PC-3 (cell line): ENCODE measurements at regions not wholly inside any gene's neighbourhood (a gene's known extent, or its start where the extent isn't known, plus 50 kb on each side); places are given as distances from the start of the nearest gene placed in this dataset.

Experiments used
- ATAC-seq: fragments of 200-7000 bp; cut with Tn5 transposase; 2 replicates; pipeline ENCODE4 v1.9.1; 2020; ENCODE audit warnings: mild to moderate bottlenecking, moderate library complexity
- BruUV-seq: library from RNA; stranded (reverse); fragments of 400-500 nt; replicated peaks from 2 replicates; lab custom pipeline; 2021; lab: Mats Ljungman, UMichigan
- CTCF ChIA-PET: fragments of 300-600 bp; sonication (Branson Sonifier 250); formaldehyde crosslinking; loops from one replicate; lab custom pipeline; 2022; ENCODE audit warnings: antibody characterized with exemption; lab: Charles Lee
- POLR2A ChIA-PET: fragments of 300-600 bp; sonication (Branson Sonifier 250); formaldehyde crosslinking; loops from one replicate; lab custom pipeline; 2022; ENCODE audit warnings: antibody characterized with exemption; ENCODE audit not compliant: unreplicated experiment; lab: Charles Lee
- DNase-seq: peaks from one replicate; pipeline ENCODE4 v3.0.0-alpha.2; 2015
- H2AFZ ChIP-seq: fragments of 300-600 bp; sonication (generic); 2 replicates; pipeline ENCODE4 v1.6.0; 2016; ENCODE audit warnings: antibody characterized with exemption, low read length
- H3F3A ChIP-seq: fragments of 300-600 bp; sonication (generic); one replicate; pipeline ENCODE4 v1.6.0; 2017; ENCODE audit warnings: antibody characterized with exemption, low read length, control low read depth, mild to moderate bottlenecking; ENCODE audit not compliant: unreplicated experiment
- H3K27ac ChIP-seq: fragments of 300-600 bp; sonication (generic); 2 replicates; pipeline ENCODE4 v1.5.1; 2016; ENCODE audit warnings: mild to moderate bottlenecking, low read length
- H3K27me3 ChIP-seq: fragments of 300-600 bp; sonication (generic); 2 replicates; pipeline ENCODE4 v1.6.1; 2016; ENCODE audit warnings: low read length, mixed read lengths
- H3K36me3 ChIP-seq: fragments of 300-600 bp; sonication (generic); 2 replicates; pipeline ENCODE4 v1.6.1; 2016; ENCODE audit warnings: low read depth, mixed run types, low read length, mixed read lengths
- H3K4me1 ChIP-seq: fragments of 300-600 bp; sonication (generic); 2 replicates; pipeline ENCODE4 v1.5.1; 2016; ENCODE audit warnings: low read length; ENCODE audit not compliant: insufficient read depth
- H3K4me2 ChIP-seq: fragments of 300-600 bp; sonication (generic); 2 replicates; pipeline ENCODE4 v1.6.0; 2016; ENCODE audit warnings: low read length
- H3K4me3 ChIP-seq: fragments of 300-600 bp; sonication (generic); 2 replicates; pipeline ENCODE4 v1.5.1; 2016; ENCODE audit warnings: mild to moderate bottlenecking, low read length, mixed read lengths
- H3K79me2 ChIP-seq: fragments of 300-600 bp; sonication (generic); 2 replicates; pipeline ENCODE4 v1.6.1; 2017; ENCODE audit warnings: low read length, mixed read lengths
- H3K9ac ChIP-seq: fragments of 300-600 bp; sonication (generic); 2 replicates; pipeline ENCODE4 v1.6.0; 2016; ENCODE audit warnings: mild to moderate bottlenecking, low read length
- H3K9me2 ChIP-seq: fragments of 300-600 bp; sonication (generic); replicated peaks from 2 replicates; pipeline ENCODE4 v1.6.1; 2016; ENCODE audit warnings: mixed run types, low read length, mixed read lengths
- H3K9me3 ChIP-seq: fragments of 300-600 bp; sonication (generic); 2 replicates; pipeline ENCODE4 v1.6.1; 2016; ENCODE audit warnings: low read length, mixed read lengths
- H4K20me1 ChIP-seq: fragments of 300-600 bp; sonication (generic); 2 replicates; pipeline ENCODE4 v1.6.1; 2016; ENCODE audit warnings: low read length, mixed read lengths
- EZH2 ChIP-seq: fragments of 300-600 bp; sonication (generic); IDR thresholded peaks from one replicate; pipeline ENCODE4 v1.6.1; 2017; ENCODE audit warnings: antibody characterized with exemption, mild to moderate bottlenecking, low read length; ENCODE audit not compliant: unreplicated experiment
- EZH2phosphoT487 ChIP-seq: fragments of 300-600 bp; sonication (generic); IDR thresholded peaks from 2 replicates; pipeline ENCODE4 v1.6.1; 2018; ENCODE audit warnings: mild to moderate bottlenecking, antibody characterized with exemption, low read length, borderline replicate concordance
- intact Hi-C: fragments of 100-400 bp; cut with micrococcal nuclease; formaldehyde crosslinking; loops from 2 replicates; pipeline ENCODE4 v1.9.0; 2023
- TF ChIP-seq, protein P1 (sequence below): fragments of 300-600 bp; sonication (generic); conservative IDR thresholded peaks from 2 replicates; pipeline ENCODE4 v1.5.1; 2017; ENCODE audit warnings: antibody characterized with exemption, low read depth, mild to moderate bottlenecking, low read length

DNA sequence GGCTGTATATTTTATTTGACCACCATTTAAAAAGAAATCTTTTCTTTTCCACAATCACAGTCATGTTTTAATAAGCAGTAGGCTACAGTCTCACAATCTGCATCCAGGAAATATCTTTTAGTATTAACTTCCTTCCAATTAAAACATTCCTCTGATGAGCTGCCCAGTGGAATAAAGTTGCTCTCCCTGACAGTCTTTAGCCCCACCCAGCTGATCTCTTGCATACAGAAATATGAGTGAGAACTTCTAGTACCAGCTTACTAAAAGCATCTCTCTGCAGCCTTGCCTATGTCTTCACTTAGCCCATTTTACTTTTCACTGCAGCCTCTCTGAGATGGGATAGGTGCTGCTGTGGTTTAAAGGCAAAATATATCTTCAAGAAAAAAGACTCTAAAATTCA, 143.4 kb upstream of the ANO3 start:
- BruUV-seq, result no TSS peak
- intact Hi-C loops, result no loop called here
- H3K4me2 ChIP-seq, result no peak overlapping the region
- DNase-seq, result no peak
- H3K36me3 ChIP-seq, result no peaks in the 10 kb centered on the region
- no peak for TF ChIP-seq EZH2phosphoT487
- no peak for TF ChIP-seq EZH2
- TF ChIP-seq, protein P1, sequence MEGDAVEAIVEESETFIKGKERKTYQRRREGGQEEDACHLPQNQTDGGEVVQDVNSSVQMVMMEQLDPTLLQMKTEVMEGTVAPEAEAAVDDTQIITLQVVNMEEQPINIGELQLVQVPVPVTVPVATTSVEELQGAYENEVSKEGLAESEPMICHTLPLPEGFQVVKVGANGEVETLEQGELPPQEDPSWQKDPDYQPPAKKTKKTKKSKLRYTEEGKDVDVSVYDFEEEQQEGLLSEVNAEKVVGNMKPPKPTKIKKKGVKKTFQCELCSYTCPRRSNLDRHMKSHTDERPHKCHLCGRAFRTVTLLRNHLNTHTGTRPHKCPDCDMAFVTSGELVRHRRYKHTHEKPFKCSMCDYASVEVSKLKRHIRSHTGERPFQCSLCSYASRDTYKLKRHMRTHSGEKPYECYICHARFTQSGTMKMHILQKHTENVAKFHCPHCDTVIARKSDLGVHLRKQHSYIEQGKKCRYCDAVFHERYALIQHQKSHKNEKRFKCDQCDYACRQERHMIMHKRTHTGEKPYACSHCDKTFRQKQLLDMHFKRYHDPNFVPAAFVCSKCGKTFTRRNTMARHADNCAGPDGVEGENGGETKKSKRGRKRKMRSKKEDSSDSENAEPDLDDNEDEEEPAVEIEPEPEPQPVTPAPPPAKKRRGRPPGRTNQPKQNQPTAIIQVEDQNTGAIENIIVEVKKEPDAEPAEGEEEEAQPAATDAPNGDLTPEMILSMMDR, result no peak
- no peak overlapping the region for H3K4me3 ChIP-seq
- no peaks in the 10 kb centered on the region for H3F3A ChIP-seq
- POLR2A ChIA-PET, result no interaction called here
- no peaks in the 10 kb centered on the region for H3K9me2 ChIP-seq
- H3K27ac ChIP-seq, result no peak overlapping the region
- no peak overlapping the region for H2AFZ ChIP-seq
- H3K27me3 ChIP-seq, result peaks cover 6% of the 10 kb centered on the region; the same call in 1 of the 2 replicates
- CTCF ChIA-PET, result no interaction called here
- no peak for ATAC-seq
- no peaks in the 10 kb centered on the region for H3K79me2 ChIP-seq
- H3K4me1 ChIP-seq, result no peaks in the 10 kb centered on the region
- H4K20me1 ChIP-seq, result no peaks in the 10 kb centered on the region
- H3K9ac ChIP-seq, result no peak overlapping the region
- H3K9me3 ChIP-seq, result no peaks in the 10 kb centered on the region

- H3F3A ChIP-seq, result no peaks in the 10 kb centered on the region
- no peaks in the 10 kb centered on the region for H3K79me2 ChIP-seq
- no peak for DNase-seq
- ATAC-seq, result no peak
- POLR2A ChIA-PET, result no interaction called here
- intact Hi-C loops, result no loop called here
- no peak overlapping the region for H3K4me2 ChIP-seq
- no peaks in the 10 kb centered on the region for H3K9me3 ChIP-seq
- no peaks in the 10 kb centered on the region for H4K20me1 ChIP-seq
- H3K27me3 ChIP-seq, result peaks cover 6% of the 10 kb centered on the region; the same call in 1 of the 2 replicates
- no peak overlapping the region for H3K9ac ChIP-seq
- no TSS peak for BruUV-seq
- no peak for TF ChIP-seq EZH2phosphoT487
- TF ChIP-seq EZH2, result no peak
- TF ChIP-seq, protein P1, result no peak
- no peak overlapping the region for H2AFZ ChIP-seq
- CTCF ChIA-PET, result no interaction called here
- H3K4me1 ChIP-seq, result no peaks in the 10 kb centered on the region
- no peaks in the 10 kb centered on the region for H3K36me3 ChIP-seq
- H3K9me2 ChIP-seq, result no peaks in the 10 kb centered on the region
- H3K4me3 ChIP-seq, result no peak overlapping the region
- H3K27ac ChIP-seq, result no peak overlapping the region
Measured at GRCh38 chr11:26191193-26191592, 140.7 kb upstream of the ANO3 start.

GRCh38 chr11:26193694-26194365, 138.1 kb upstream of the ANO3 start:
- H3K36me3 ChIP-seq, result no peaks in the 10 kb centered on the region
- TF ChIP-seq EZH2phosphoT487 (no peak), EZH2 (no peak)
- TF ChIP-seq, protein P1, result no peak
- H3K4me2 ChIP-seq, result no peak overlapping the region
- no peaks in the 10 kb centered on the region for H3F3A ChIP-seq
- POLR2A ChIA-PET, result no interaction called here
- no TSS peak for BruUV-seq
- ATAC-seq (no peak), DNase-seq (peak; percentile 8)
- no peaks in the 10 kb centered on the region for H4K20me1 ChIP-seq
- H3K79me2 ChIP-seq, result no peaks in the 10 kb centered on the region
- intact Hi-C loops, result no loop called here
- no peak overlapping the region for H2AFZ ChIP-seq
- no peak overlapping the region for H3K9ac ChIP-seq
- no peak overlapping the region for H3K27ac ChIP-seq
- H3K4me3 ChIP-seq, result no peak overlapping the region
- no peaks in the 10 kb centered on the region for H3K4me1 ChIP-seq
- no peaks in the 10 kb centered on the region for H3K9me3 ChIP-seq
- CTCF ChIA-PET, result no interaction called here
- no peaks in the 10 kb centered on the region for H3K9me2 ChIP-seq
- H3K27me3 ChIP-seq, result peaks cover 6% of the 10 kb centered on the region; the same call in 1 of the 2 replicates
